HepG2 (cell line): ENCODE measurements at regions not wholly inside any gene's neighbourhood (a gene's known extent, or its start where the extent isn't known, plus 50 kb on each side); places are given as distances from the start of the nearest gene placed in this dataset.

Experiments used
- ATAC-seq: fragments of 200-7000 bp; cut with Tn5 transposase; 3 replicates; pipeline ENCODE4 v1.9.1; 2020; ENCODE audit warnings: mild to moderate bottlenecking, moderate library complexity
- BruUV-seq: library from RNA; stranded (reverse); fragments of 400-500 nt; replicated peaks from 2 replicates; lab custom pipeline; 2021; lab: Mats Ljungman, UMichigan
- CTCF ChIA-PET: fragments of 300-600 bp; formaldehyde crosslinking; extraction: SDS; loops from one replicate; lab custom pipeline; 2021; ENCODE audit warnings: low total read pairs, inconsistent platforms, low intra/inter-chr PET ratio; lab: Yijun Ruan, JAX
- POLR2A ChIA-PET: fragments of 350-600 bp; sonication (Branson Sonifier 250); formaldehyde crosslinking; loops from one replicate; lab custom pipeline; 2020; ENCODE audit warnings: antibody characterized with exemption, inconsistent platforms; lab: Yijun Ruan, JAX
- DNase-seq: peaks from one replicate; pipeline ENCODE4 v3.0.0-alpha.2; 2015; ENCODE audit warnings: low spot score
- FAIRE-seq: peaks from 3 replicates; lab custom pipeline; 2011; peaks lifted over from hg19 to GRCh38; lab: Jason Lieb, UNC
- H2AFZ ChIP-seq: one replicate; pipeline ENCODE4 v1.6.1; 2011; ENCODE audit warnings: low read length, inconsistent platforms
- H3K27ac ChIP-seq: fragments of 300-600 bp; 3 replicates; pipeline ENCODE4 v1.8.0; 2011; ENCODE audit warnings: mixed run types, mild to moderate bottlenecking, mixed read lengths, low read length, inconsistent platforms; ENCODE audit not compliant: insufficient read depth; ENCODE audit errors: extremely low read length
- H3K27me3 ChIP-seq, 2 experiments: fragments of 200-600 bp in 1 of 2; 2 replicates in 1 of 2; 3 replicates in 1 of 2; pipeline versions ENCODE4 v1.6.0 to v1.8.0; 2011; ENCODE audit warnings: low read length in 2 of 2, mild to moderate bottlenecking in 2 of 2, moderate library complexity in 2 of 2, inconsistent platforms in 1 of 2; ENCODE audit not compliant: insufficient read depth in 2 of 2, control insufficient read depth in 1 of 2
- H3K36me3 ChIP-seq, 2 experiments: fragments of 200-600 bp in 1 of 2; replicated peaks in 1 of 2; 2 replicates in 1 of 2; 3 replicates in 1 of 2; pipeline versions ENCODE4 v1.5.1 to v1.8.0; 2011; ENCODE audit warnings: low read length in 2 of 2, inconsistent platforms in 1 of 2; ENCODE audit not compliant: insufficient read depth in 2 of 2, control insufficient read depth in 1 of 2
- H3K4me1 ChIP-seq: 2 replicates; pipeline ENCODE4 v1.5.1; 2012; ENCODE audit warnings: low read length, inconsistent platforms; ENCODE audit not compliant: insufficient read depth
- H3K4me2 ChIP-seq: 2 replicates; pipeline ENCODE4 v1.6.0; 2011; ENCODE audit warnings: low read depth, low read length, inconsistent platforms
- H3K4me3 ChIP-seq, 3 experiments: fragments of 200-600 bp in 1 of 3; sonication (generic), shearing (Covaris generic) in 1 of 3; replicated peaks in 1 of 3; 2 replicates each; pipeline ENCODE4 v1.5.1; 2011 to 2016; ENCODE audit warnings: low read length in 3 of 3, inconsistent platforms in 2 of 3, low read depth in 2 of 3, mild to moderate bottlenecking in 2 of 3, control low read depth in 1 of 3, mixed read lengths in 1 of 3; ENCODE audit not compliant: insufficient read depth in 1 of 3
- H3K79me2 ChIP-seq: one replicate; pipeline ENCODE4 v1.6.1; 2011; ENCODE audit warnings: low read length, inconsistent platforms; ENCODE audit not compliant: insufficient read depth
- H3K9ac ChIP-seq: 2 replicates; pipeline ENCODE4 v1.6.0; 2011; ENCODE audit warnings: mild to moderate bottlenecking, low read depth, low read length, inconsistent platforms; ENCODE audit not compliant: insufficient read depth
- H3K9me3 ChIP-seq: 2 replicates; pipeline ENCODE4 v1.5.1; 2012; ENCODE audit warnings: mild to moderate bottlenecking, low read length
- H4K20me1 ChIP-seq: 2 replicates; pipeline ENCODE4 v1.6.0; 2011; ENCODE audit warnings: inconsistent platforms, mild to moderate bottlenecking, low read length, moderate library complexity; ENCODE audit not compliant: insufficient read depth
- IKZF1 ChIP-seq: fragments of 450-650 bp; IDR thresholded peaks from 2 replicates; pipeline ENCODE4 v1.7.1; 2016
- MTA1 ChIP-seq: sonication (generic); formaldehyde crosslinking; IDR thresholded peaks from 2 replicates; pipeline ENCODE4 v1.4.0; 2020; ENCODE audit warnings: missing genetic modification reagents, mild to moderate bottlenecking, borderline replicate concordance
- NCOA1 ChIP-seq: sonication (generic); formaldehyde crosslinking; IDR thresholded peaks from 2 replicates; pipeline ENCODE4 v1.9.0; 2021; ENCODE audit warnings: missing genetic modification reagents
- NFRKB ChIP-seq: fragments of 450-650 bp; IDR thresholded peaks from 2 replicates; pipeline ENCODE4 v1.6.1; 2017
- POLR2A ChIP-seq, 2 experiments: IDR thresholded peaks; 2 replicates each; pipeline ENCODE4 v1.6.1; 2011; ENCODE audit warnings: low read depth in 2 of 2, low read length in 2 of 2, mild to moderate bottlenecking in 1 of 2, moderate library complexity in 1 of 2; ENCODE audit not compliant: insufficient read depth in 1 of 2
- PRDM4 ChIP-seq: sonication (generic); formaldehyde crosslinking; IDR thresholded peaks from 2 replicates; pipeline ENCODE4 v1.9.0; 2021; ENCODE audit warnings: missing genetic modification reagents, borderline replicate concordance
- SRSF1 ChIP-seq: fragments of 200-400 bp; formaldehyde crosslinking; optimal IDR thresholded peaks from 2 replicates; pipeline ENCODE3; 2017; ENCODE audit warnings: mild to moderate bottlenecking, low read depth, low read length, moderate library complexity
- ZNF414 ChIP-seq: sonication (generic); formaldehyde crosslinking; IDR thresholded peaks from 2 replicates; pipeline ENCODE4 v1.5.0; 2020; ENCODE audit warnings: missing genetic modification reagents
- ZNF431 ChIP-seq: sonication (generic); formaldehyde crosslinking; IDR thresholded peaks from 2 replicates; pipeline ENCODE4 v1.9.0; 2022; ENCODE audit warnings: missing genetic modification reagents, low read depth, mild to moderate bottlenecking, borderline replicate concordance
- ZNF589 ChIP-seq: sonication (generic); formaldehyde crosslinking; conservative IDR thresholded peaks from 2 replicates; pipeline ENCODE4 v1.8.0; 2022; ENCODE audit warnings: mild to moderate bottlenecking, moderate library complexity, missing genetic modification reagents
- ZNF670 ChIP-seq: sonication (generic); formaldehyde crosslinking; IDR thresholded peaks from 2 replicates; pipeline ENCODE4 v1.8.0; 2022; ENCODE audit warnings: mild to moderate bottlenecking, missing genetic modification reagents, borderline replicate concordance
- WGBS: methylation state at CpG from one replicate; pipeline ENCODE4 v1.1.6; 2017; ENCODE audit warnings: low lambda C conversion rate; 5-methylcytosine and 5-hydroxymethylcytosine counted together
- in situ Hi-C: cut with HindIII; loops from 2 replicates; pipeline ENCODE4 v1.10.0; 2017; ENCODE audit warnings: low pct_unique_long_range_greater_than_20kb; ENCODE audit not compliant: extremely low pct_ligation_motif_present
- intact Hi-C: fragments of 100-400 bp; cut with micrococcal nuclease; formaldehyde crosslinking; loops from one replicate; pipeline ENCODE4 v1.10.0; 2022; ENCODE audit not compliant: unreplicated experiment

GRCh38 chr3:104746056-104746455 is 620.7 kb upstream of the ALCAM start (continued):
- TF ChIP-seq PRDM4 (CRISPR knock-in tag), result no peak

- no TSS peak for BruUV-seq
- CTCF ChIA-PET, result no interaction called here
- WGBS, result 2% methylated on average over 4 of the region's 4 CpGs
- Histone ChIP-seq H3K27me3 (no peaks in the 10 kb centered on the region; a peak in 1 of 5 replicates), H3K79me2 (no peaks in the 10 kb centered on the region), H3K4me1 (no peaks in the 10 kb centered on the region), H3K36me3 (no peaks in the 10 kb centered on the region), H3K4me3 (no peak overlapping the region), H4K20me1 (no peaks in the 10 kb centered on the region), H3K9me3 (no peaks in the 10 kb centered on the region), H2AFZ (no peak overlapping the region)
- ATAC-seq, result no peak
- no peak for FAIRE-seq
- in situ Hi-C loops, result no loop called here
- no peak for TF ChIP-seq IKZF1
- no peak for TF ChIP-seq SRSF1
- TF ChIP-seq, all 625 proteins: peak for 0
- POLR2A ChIA-PET, result no interaction called here
- no peak overlapping the region for H3K9ac ChIP-seq
- no peak overlapping the region for H3K27ac ChIP-seq
- no peak overlapping the region for H3K4me2 ChIP-seq
- intact Hi-C loops, result no loop called here
- no peak for DNase-seq
These were observed 616.1 kb upstream of the ALCAM start for GRCh38 chr3:104750581-104750980.

- WGBS, result 52% methylated on average over 1 of the region's 1 CpG
- H3K36me3 ChIP-seq, result no peaks in the 10 kb centered on the region
- in situ Hi-C loops, result no loop called here
- no peaks in the 10 kb centered on the region for H3K4me1 ChIP-seq
- no peak overlapping the region for H3K4me3 ChIP-seq
- H3K9me3 ChIP-seq, result no peaks in the 10 kb centered on the region
- no peak overlapping the region for H2AFZ ChIP-seq
- intact Hi-C loops, result no loop called here
- H3K79me2 ChIP-seq, result no peaks in the 10 kb centered on the region
- no peak overlapping the region for H3K4me2 ChIP-seq
- ATAC-seq, result no peak
- ChIA-PET CTCF (no interaction called here), POLR2A (no interaction called here)
- no peak overlapping the region for H3K9ac ChIP-seq
- H3K27ac ChIP-seq, result no peak overlapping the region
- no TSS peak for BruUV-seq
- TF ChIP-seq ZNF589 (CRISPR knock-in tag), result no peak
- no peak for TF ChIP-seq ZNF414
- no peak for TF ChIP-seq POLR2A (IDR thresholded peaks at IDR 0.05; ENCODE audit: insufficient read depth in 1 of 2, low read depth in 2 of 2, low read length in 2 of 2)
- TF ChIP-seq NCOA1, result no peak
- TF ChIP-seq ZNF670 (CRISPR knock-in tag), result no peak
- TF ChIP-seq NFRKB, result no peak
- TF ChIP-seq MTA1 (CRISPR knock-in tag), result no peak
- no peak for TF ChIP-seq ZNF431 (CRISPR knock-in tag)
- H4K20me1 ChIP-seq, result no peaks in the 10 kb centered on the region
- no peak for DNase-seq
- no peaks in the 10 kb centered on the region for H3K27me3 ChIP-seq
- no peak for FAIRE-seq
These were observed 610.9 kb upstream of the ALCAM start for GRCh38 chr3:104755791-104756190.
